HG02973 (cell line): ENCODE measurements at regions not wholly inside any gene's neighbourhood (a gene's known extent, or its start where the extent isn't known, plus 50 kb on each side); places are given as distances from the start of the nearest gene placed in this dataset.
A peak's percentile ranks its signal among the peaks of the same experiment; 100 is the strongest.
"Not testable (repeated sequence)": the region's sequence is repeated elsewhere in the genome, so short reads cannot be mapped to it uniquely, and the experiment has no call there.

Source experiments
- ATAC-seq: cut with Tn5 transposase; IDR thresholded peaks from one replicate; pipeline ENCODE4 v1.9.1; 2021; ENCODE audit warnings: moderate library complexity; ENCODE audit not compliant: unreplicated experiment

DNA sequence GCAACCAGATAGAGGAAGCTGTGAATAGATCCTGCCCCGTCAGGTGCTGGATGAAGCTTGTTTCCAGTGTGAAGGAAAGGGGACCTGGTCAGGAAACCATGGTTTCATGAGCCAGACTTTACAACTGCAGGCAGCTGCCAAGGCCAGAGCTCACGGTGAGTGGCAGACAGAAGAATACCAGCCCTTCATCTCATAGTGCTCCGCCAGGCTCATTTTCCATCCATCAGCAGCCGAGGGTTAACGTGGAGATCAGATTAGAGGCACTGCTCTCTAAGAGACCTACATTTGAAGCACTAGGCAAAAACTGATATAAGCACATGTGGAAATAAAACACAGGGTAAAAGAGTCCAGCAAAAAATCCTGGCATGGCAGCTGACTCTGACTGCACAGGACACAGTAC is 172.4 kb downstream of the CD24 start:
- no peak for ATAC-seq

DNA sequence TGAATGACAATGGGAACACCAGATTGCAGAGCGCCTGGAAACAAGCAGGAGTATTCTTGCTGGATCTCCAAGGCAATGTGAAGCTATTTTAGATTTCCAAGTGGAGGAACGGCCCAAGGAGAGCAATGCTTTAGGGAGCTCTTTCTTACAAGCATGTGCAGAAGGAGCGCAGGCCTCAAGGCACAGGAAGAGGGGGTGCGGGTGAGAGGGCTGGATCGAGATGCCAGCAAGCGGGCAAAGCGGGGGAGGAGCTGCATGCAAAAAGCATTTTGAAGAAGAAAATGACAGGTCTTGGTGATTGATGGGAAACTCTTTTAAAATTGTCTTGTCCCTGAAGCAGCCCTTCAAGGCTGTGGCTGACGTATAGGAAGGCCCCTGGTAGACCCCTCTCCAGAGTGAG is 171.9 kb downstream of the QRSL1 start:
- no peak for ATAC-seq

DNA sequence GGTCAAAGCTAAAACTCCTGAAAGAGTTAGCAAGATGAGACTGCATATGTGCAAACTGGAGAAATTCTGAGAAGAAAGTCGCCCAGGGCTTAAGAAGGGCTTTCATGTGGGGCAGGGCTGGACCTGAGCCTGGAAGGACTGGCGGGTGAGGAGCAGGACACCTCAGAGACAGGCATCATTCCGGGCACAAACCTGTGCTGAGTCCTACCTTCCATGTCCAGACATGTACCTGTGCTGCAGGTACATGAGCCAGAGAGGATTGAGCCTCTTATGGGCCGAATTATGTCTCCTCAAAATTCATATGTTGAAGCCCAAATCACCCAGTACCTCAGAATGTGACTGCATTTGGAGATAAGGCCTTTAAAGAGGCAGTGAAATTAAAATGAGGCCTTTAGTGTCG is 171.0 kb downstream of the QRSL1 start:
- no peak for ATAC-seq

DNA sequence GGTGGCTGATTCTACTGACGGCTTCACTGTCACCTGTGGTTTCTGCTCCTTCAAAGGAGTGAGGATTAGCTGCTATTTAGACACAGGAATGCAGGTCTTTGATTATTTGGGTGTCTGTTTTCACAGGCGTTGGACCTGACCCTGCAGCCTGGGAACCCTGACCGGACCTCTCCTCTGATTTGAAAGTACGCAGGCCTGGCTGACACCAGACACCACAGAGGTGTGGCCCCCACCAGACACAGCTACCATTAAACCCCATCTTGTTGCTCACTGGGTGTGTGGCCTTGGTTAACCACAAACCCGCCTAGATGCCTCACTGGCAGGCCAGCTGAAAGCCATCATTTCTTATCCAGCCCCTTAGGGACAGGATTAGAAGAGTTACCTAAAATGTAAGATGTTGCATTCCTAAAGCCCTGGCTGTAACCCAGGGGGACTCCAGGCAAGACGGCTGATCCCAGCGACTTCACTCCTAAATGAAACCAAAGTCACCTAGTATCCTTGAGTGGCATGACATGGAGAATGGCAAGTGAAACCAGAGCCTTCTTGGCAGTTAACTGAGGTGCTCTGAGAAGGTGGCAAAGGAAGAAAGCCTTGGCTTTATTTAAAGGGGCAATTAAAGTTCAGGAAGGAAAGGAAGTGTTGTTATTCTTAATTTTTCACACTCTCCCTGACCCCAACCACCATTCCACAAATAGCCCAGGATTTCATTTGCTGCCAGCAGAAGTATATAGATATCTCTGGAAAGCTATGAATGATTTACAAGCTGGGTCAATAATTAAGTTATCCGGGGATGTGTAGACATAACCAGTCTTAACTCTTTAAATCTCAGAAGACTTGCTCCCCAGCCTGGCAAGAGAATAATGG is 169.9 kb downstream of the QRSL1 start:
- peak; percentile 54 for ATAC-seq

DNA sequence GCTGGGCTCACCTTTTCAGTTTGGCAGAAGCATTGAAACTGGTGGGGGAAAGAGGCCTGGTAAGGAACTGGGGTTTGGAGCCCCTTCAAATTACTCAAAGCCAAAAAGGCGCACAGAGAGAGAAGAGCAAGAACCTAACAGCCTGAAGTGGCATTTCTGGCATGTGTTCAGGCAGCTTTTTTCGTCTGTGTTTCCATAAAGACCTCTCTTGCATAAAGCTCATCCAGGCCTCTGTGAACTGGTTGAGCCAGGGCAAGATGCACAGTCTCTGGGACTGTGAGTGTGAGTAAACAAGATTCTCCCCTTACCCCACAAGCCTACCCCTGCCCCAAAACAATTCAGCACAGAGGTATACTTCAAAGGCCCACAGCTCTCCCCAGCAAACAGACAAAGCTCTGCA is 167.8 kb downstream of the QRSL1 start:
- no peak for ATAC-seq

DNA sequence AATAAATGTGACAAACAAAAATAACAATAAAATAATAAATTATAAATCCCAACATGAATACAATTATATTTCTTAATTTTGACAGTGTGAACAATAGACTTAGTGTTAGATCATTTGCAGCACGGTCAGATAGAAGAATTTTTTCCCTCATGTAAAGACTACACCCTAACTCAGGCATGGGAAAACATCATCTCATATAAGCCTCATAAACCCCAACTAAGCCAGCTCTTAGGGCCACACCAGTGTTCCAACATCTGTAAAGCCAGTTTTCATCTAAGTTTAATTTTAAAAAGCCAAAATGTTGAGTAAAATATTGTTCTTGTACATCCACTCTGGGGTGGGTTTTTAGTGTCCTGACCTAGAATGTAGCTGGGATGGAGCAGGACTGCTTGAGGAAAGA is 167.4 kb downstream of the QRSL1 start:
- no peak for ATAC-seq

DNA sequence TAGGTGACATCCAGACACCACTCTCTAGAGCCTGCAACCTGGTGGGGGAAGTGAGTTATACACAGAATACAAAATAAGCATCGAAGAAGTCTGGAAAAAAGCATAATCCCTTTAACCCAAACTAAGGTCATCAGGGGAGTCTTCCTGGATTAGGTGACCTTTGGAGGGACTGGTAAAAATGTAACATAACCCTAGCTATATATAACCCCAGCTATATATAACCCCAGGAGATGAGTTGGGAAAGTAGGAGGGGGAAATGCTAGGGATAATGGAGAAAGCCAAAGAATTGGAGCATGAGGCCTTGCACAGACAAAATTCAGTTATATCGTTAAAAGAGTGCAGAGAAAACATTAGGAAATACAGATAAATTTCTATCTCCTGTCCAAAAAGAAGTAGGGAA is 164.8 kb downstream of the QRSL1 start:
- ATAC-seq, result no peak

DNA sequence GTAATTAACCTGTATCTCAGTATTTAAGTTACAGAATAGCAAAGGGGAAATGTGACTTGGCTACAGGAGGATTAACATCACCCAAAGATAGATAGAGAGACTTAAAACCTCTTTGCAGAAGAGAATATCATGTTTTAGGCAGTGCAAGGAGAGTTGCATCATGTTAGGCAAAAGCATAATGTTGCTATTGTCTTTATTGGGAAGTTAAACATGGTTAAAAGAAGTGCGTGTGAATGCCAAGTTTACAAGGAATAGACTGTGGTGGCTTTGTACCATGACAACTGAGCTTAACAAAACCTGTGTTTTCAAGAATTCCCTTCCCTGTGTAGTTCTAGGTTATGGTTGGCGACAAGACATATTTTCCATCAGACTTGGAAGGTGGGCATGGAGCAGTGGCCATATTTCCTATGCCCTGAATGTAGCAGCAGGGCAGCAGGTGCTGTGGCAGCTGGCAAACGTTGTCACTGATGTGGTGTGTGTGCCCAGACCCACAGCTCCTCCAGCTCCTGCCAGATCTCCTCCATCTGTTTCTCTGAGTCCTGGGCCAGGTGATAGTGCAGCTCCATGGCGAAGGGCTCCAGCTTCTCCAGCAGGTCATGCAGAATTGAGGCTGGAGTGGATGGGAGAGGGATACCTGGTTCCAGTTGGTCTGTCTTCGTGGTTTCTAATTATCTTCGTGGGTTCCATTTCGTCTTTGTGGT is 163.3 kb downstream of the QRSL1 start:
- no peak for ATAC-seq

DNA sequence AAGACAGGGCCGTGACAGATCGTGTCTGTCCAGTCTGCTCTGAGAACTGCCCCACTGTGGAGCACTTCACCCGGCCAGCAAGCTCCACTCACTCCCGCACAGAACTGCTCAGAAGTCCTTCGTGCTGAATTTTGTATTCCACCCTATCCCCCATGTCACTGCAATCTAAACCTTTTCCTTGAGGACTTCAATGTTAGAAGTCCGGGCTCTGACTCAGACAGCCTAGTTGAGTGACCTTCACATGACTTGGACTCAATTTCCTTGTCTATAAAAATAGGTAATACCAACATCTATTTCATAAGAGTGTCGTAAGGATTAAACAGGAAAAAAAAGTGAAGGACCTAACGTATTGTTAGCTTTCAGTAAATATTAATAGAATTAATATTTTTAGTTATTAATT is 161.6 kb downstream of the QRSL1 start:
- no peak for ATAC-seq

DNA sequence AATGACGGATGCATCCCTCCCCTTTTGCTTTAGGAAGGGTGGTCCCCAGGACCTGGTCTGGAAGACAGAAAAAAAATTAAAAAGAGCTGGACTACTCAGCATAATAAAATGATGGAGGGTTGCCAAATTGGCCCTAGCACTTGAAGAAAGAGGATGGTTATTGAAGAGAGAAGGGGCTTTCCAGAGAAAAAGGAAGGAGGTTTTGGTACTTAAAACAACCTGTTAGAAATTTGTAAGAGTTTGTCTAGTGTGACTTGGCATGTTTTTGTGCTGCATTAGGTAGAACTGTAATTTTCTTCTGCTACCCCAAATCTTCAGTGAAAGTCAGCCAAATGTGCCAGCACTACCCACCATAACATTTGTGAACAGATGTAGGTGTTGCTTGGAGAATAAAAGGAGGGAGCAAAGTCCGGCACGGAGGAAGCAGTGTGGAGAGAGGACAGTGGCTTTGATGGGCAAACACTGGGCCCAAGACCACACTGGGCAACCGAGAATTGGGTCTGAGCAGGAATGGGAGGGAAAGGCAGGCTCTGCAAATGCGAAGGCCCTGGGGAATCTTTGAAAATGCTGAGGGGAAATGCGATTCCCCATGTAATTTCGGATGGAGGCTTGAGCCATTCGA is 160.9 kb downstream of the QRSL1 start:
- no peak for ATAC-seq

DNA sequence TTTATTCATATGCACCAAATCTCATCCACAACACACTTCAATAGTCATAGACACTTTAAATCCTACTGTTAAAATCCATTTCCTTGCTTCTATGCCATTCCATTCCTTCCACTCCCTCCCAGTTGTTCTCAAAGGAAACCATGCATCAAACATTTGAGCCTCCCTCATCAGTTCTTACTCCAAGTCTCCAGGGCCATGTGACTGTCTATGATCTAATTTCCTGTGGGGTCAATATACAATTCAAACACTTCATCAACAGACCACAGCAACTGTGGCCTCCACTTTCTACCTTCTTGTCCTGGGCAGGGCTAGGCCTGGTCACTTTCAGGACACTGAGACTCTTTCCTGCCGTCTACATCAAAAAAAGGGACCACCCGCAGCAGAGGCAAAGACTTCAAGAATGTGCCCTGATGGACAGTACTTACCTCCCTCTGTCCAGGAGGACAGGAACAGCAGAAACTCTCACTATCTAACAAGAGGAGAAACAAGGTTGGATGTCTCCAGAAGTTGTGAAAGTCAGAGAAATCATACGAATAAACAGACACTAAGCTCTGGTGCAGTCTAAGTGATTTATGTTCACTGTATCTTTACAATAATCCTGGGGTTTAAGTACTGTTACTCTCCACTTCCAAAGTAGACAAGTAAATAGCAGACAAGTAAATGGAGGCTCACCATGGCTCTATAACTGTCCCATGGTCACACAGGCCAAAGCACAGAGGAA is 160.2 kb downstream of the QRSL1 start:
- ATAC-seq, result no peak

DNA sequence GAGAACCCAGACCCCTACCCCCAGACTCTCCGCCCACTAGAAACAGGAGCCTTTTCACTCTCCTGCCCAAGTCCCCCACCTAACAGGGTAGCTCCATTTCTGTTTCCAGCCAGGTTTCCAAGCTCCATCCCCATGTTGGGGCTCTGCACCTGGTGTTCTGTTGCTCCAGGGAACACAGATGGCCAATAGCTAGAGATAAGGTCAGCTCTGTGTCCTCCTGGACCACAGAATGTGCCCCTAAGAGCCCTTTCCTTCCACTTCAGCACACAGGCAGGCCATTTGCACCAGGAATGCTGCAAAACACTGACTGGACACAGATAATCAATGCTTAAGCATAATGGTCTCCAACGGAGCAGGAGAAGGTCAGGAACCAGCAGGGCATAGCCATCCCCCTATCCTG is 159.4 kb downstream of the QRSL1 start:
- ATAC-seq, result no peak

DNA sequence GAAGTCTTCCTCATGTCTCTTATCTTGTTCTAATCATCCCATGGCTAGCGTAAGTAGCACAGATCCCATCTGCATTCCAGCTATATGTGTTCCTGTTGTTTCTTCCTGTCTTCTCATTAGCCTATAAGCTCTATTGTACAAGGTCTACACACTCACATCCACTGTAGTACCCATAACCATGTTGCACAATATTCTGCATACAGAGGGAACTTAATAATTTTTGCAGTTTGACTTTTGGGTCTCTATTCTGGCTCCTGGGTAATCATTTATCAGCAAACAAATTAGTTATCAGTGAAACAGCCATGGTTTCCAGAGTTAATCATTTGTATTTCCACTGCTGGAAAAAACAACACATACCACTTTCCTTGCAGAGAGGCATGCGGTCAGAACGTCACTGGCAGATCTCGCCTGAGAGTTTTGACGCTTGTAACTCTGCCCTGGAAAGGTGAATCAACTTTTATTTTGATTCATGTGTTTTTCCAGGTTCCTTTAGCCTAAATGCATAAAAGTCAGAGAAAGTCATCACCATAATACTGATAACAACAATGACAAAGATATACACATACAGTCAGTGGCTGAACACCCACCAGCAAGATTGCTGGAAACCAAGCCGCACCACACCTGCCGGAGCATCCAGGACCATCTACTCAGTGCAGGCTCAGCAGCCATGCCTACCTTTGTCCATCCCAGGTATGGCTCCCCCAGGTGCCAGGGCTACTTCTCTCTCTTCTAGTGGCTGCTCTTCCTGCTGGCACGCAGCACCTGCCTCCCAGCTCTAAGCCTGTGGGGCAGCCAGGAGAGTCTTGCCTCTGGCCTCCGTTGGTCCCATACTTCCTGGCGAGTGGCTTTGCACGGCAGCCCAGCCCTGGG is 158.2 kb downstream of the QRSL1 start:
- ATAC-seq, result no peak

DNA sequence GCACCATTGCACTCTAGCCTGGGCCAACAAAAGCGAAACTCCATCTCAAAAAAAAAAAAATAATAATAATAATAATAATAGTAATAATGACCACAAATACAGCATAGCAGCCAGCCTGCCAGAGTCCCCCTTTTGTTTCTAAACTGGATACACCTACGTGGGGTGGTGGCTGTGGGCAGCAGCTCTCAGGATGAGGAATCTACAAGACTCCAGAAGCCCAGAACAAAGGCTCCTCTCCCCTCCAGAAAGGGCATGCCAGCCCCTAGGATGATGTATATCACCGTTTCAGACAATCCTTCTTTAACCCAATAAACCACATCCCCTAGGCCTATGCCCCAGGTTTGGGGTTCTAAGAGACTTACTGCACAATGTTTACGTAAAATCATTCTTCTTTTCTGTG is 155.9 kb downstream of the QRSL1 start:
- no peak for ATAC-seq

DNA sequence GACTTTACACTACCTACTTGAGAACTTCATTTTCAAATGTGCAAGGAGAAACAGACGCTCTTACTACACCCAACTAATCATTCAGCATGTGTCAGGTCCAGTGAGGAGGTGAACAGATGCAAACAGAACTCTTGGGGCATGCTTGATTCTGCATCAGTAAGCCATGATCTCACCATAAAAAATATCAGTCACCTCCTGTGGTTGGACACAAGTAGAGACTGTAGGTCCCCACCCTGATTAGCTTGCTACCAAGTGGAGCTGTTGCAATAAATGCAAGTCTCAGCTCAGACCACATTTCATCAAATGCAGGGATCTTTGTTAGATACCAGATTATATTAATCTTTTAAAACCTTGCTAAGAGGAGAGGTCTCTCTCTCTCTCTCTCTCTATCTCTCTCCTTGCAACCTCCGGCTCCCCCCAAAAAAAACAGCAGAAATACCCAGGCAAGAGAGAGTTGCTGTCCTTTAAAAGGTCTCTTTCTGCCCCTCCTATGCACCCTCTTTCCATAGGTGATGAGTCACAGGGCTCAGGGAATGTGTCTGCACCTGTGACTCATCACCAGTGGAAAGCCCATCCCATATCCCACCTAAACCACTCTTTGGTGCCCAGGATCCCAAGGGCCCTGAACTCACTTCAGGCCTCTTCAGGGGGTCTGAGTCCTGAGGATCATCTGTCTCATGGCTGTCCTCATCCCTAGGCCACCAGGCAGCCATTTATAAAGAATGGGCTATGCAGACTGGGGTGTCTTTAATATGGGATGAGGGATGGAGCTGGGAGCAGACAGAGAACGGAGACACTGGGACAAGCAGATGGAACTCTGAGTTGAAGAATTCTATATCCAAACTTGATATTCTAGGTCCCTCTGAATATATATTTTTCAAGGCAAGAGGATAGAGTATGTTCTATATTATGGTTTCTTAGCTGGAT is 154.5 kb downstream of the QRSL1 start:
- ATAC-seq, result no peak

DNA sequence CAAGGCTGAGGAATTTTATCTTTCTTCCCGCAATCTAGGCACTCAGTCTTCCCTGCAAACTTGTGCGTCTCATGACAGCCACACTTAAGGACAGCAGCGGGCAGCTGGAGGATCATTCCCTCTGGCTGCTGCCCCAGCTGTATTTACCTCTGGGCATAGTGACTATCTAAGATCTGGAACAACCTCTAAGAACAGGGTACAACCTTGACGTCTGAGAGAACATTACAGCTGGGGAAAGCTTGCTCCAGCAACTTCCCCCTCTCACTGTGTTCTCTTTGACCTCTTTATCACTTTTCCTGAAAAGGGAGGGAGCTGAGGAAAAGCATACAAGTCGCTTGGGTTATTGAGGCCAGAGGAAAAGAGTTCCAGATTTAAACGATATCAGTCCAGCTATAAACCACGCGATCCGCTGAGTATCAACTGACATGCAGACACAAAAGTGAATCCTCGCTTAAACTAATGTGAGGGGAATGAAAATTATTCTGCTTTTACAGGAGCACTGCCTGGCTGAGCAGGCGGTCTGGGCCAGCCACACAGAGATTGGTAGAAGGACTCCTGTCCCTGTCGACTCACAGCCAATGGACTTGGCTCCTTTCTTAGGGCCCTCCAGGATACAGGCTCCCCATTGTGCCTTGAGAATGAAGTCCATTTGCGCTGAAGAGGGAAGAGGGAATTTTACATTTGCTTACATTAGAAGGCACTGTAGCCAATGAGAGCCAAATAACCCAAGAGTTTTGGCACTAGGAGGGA is 153.3 kb downstream of the QRSL1 start:
- no peak for ATAC-seq

DNA sequence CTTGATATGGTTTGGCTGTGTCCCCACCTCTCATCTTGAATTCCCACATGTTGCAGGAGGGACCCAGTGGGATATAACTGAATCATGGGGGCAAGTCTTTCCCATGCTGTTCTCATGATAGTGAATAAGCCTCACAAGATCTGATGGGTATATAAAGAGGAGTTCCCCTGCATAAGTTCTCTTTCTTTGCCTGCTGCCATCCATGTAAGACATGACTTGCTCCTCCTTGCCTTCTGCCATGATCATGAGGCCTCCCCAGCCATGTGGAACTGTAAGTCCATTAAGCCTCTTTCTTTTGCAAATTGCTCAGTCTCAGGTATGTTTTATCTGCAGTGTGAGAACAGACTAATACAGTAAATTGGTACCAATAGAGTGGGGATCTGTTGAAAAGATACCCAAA is 150.2 kb downstream of the QRSL1 start:
- ATAC-seq, result not testable (repeated sequence)

DNA sequence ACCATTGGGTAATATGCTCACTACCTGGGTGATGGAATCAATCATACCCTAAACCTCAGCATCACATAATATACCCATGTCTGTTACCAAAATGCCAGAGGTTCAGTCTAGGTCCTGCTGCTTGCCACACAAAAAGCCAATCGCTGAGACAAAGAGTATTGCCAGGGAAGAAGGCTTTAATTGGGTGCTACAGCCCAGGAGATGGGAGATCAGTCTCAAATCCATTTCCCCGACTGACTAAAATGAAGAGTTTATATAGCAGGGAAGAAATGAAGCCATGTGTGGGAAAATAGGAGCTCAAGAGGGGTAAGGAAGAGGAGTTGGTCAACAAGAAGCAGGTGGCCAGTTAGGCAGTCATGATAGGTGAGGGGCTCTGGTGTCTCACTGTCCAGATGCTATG is 149.6 kb downstream of the QRSL1 start:
- no peak for ATAC-seq
